HEK293T (cell line): ENCODE measurements at regions not wholly inside any gene's neighbourhood (a gene's known extent, or its start where the extent isn't known, plus 50 kb on each side); places are given as distances from the start of the nearest gene placed in this dataset.

Experiments
- ARNT ChIP-seq: fragments of 450-650 bp; IDR thresholded peaks from 2 replicates; pipeline ENCODE4 v1.6.1; 2017; ENCODE audit warnings: mild to moderate bottlenecking
- BHLHE40 ChIP-seq: fragments of 450-650 bp; IDR thresholded peaks from 2 replicates; pipeline ENCODE4 v1.6.1; 2016; ENCODE audit warnings: mild to moderate bottlenecking, moderate library complexity, borderline replicate concordance
- FOXA1 ChIP-seq: fragments of 450-650 bp; IDR thresholded peaks from 2 replicates; pipeline ENCODE4 v1.6.1; 2016; ENCODE audit warnings: mild to moderate bottlenecking
- FOXM1 ChIP-seq: fragments of 450-650 bp; IDR thresholded peaks from 2 replicates; pipeline ENCODE4 v1.6.1; 2017; ENCODE audit warnings: mild to moderate bottlenecking, borderline replicate concordance
- L3MBTL2 ChIP-seq: fragments of 450-650 bp; conservative IDR thresholded peaks from 2 replicates; pipeline ENCODE4 v1.6.1; 2016; ENCODE audit warnings: mild to moderate bottlenecking
- LEF1 ChIP-seq: fragments of 450-650 bp; IDR thresholded peaks from 2 replicates; pipeline ENCODE4 v1.6.1; 2017; ENCODE audit warnings: mild to moderate bottlenecking, borderline replicate concordance
- SP1 ChIP-seq: fragments of 450-650 bp; IDR thresholded peaks from 2 replicates; pipeline ENCODE4 v1.6.1; 2017
- SUZ12 ChIP-seq: fragments of 450-650 bp; IDR thresholded peaks from 2 replicates; pipeline ENCODE4 v1.6.1; 2016; ENCODE audit warnings: mild to moderate bottlenecking
- TARDBP ChIP-seq: fragments of 450-650 bp; IDR thresholded peaks from 2 replicates; pipeline ENCODE4 v1.6.1; 2016
- ZNF384 ChIP-seq: fragments of 450-650 bp; IDR thresholded peaks from 2 replicates; pipeline ENCODE4 v1.6.1; 2016

GRCh38 chr10:52551046-52551445, 221.5 kb downstream of the MBL2 start:
- TF ChIP-seq ARNT (no peak), SUZ12 (no peak), FOXA1 (no peak), FOXM1 (no peak), TARDBP (no peak), ZNF384 (no peak), SP1 (no peak), LEF1 (no peak), BHLHE40 (no peak), L3MBTL2 (no peak)
